ENCODE measurements at regions not wholly inside any gene's neighbourhood (a gene's known extent, or its start where the extent isn't known, plus 50 kb on each side); places are given as distances from the start of the nearest gene placed in this dataset.

GRCh38 chr16:85307552-85308364 lies 195.5 kb upstream of the CIBAR2 start (continued):
- TF ChIP-seq ZHX2 (IDR thresholded peaks at IDR 0.05; ENCODE audit: low read depth) (peak; percentile 54), ZHX2 (CRISPR knock-in tag; IDR thresholded peaks at IDR 0.05; ENCODE audit: borderline replicate concordance) (no peak), PLSCR1 (CRISPR knock-in tag; IDR thresholded peaks at IDR 0.05; ENCODE audit: borderline replicate concordance) (no peak; the same call in 1 of the 2 replicates), TFDP2 (CRISPR knock-in tag; IDR thresholded peaks at IDR 0.05) (peak; percentile 94), ATF7-NPFF (CRISPR knock-in tag; IDR thresholded peaks at IDR 0.05; ENCODE audit: low read depth) (peak; percentile 95), BCL3 (CRISPR knock-in tag; IDR thresholded peaks at IDR 0.05) (peak; percentile 97), HNF4G (IDR thresholded peaks at IDR 0.05; ENCODE audit: borderline replicate concordance, low read depth, low read length) (peak; percentile 95), HNF4G (CRISPR knock-in tag; IDR thresholded peaks at IDR 0.05; ENCODE audit: borderline replicate concordance, low read depth) (peak; percentile 98), AHR (CRISPR knock-in tag; IDR thresholded peaks at IDR 0.05) (peak; percentile 96), HIC2 (CRISPR knock-in tag; IDR thresholded peaks at IDR 0.05; ENCODE audit: low read depth) (peak; percentile 94), ZNF761 (CRISPR knock-in tag; conservative IDR thresholded peaks at IDR 0.05) (peak; percentile 97; the same call in 1 of the 2 replicates), ATF2 (CRISPR knock-in tag; IDR thresholded peaks at IDR 0.05) (peak; percentile 98), ZBTB25 (CRISPR knock-in tag; IDR thresholded peaks at IDR 0.05) (peak; percentile 94)
